Upper lobe of left lung (tissue), 6 donors: ENCODE measurements at regions not wholly inside any gene's neighbourhood (a gene's known extent, or its start where the extent isn't known, plus 50 kb on each side); places are given as distances from the start of the nearest gene placed in this dataset.

Source experiments
- ATAC-seq, 2 donors: fragments of 200-7000 bp; cut with Tn5 transposase; one replicate each; pipeline ENCODE4 v1.9.1; 2022; ENCODE audit warnings: mild to moderate bottlenecking in 2 of 2, moderate library complexity in 2 of 2; ENCODE audit not compliant: low FRiP score in 2 of 2
- DNase-seq, 2 donors: peaks; one replicate each; pipeline ENCODE4 v3.0.0-alpha.2; 2019 to 2020
- H3K27ac ChIP-seq, 4 donors: fragments of 200-600 bp; sonication (generic); one replicate each; pipeline ENCODE4 v1.5.1; 2016 to 2019
- H3K27me3 ChIP-seq, 4 donors: fragments of 200-600 bp; sonication (generic); one replicate each; pipeline ENCODE4 v1.5.1; 2017 to 2019
- H3K36me3 ChIP-seq, 4 donors: fragments of 200-600 bp; sonication (generic); one replicate each; pipeline ENCODE4 v1.5.1; 2016 to 2019
- H3K4me1 ChIP-seq, 4 donors: fragments of 200-600 bp; sonication (generic); one replicate each; pipeline ENCODE4 v1.5.1; 2018 to 2019
- H3K4me3 ChIP-seq, 4 donors: fragments of 200-600 bp; sonication (generic); one replicate each; pipeline ENCODE4 v1.5.1; 2017 to 2019; ENCODE audit warnings: mild to moderate bottlenecking in 2 of 4, moderate library complexity in 1 of 4
- H3K9me3 ChIP-seq, 4 donors: fragments of 200-600 bp; sonication (generic); one replicate each; pipeline ENCODE4 v1.5.1; 2018 to 2019
- EP300 ChIP-seq, 4 donors: sonication (generic); formaldehyde crosslinking; IDR thresholded peaks; one replicate each; pipeline ENCODE4 v1.5.1; 2017; ENCODE audit warnings: antibody characterized with exemption in 4 of 4, control low read depth in 2 of 4
- POLR2A ChIP-seq, 4 donors: fragments of 450-650 bp; IDR thresholded peaks; one replicate each; pipeline ENCODE4 v1.5.1; 2016 to 2017; ENCODE audit warnings: antibody characterized with exemption in 4 of 4, mild to moderate bottlenecking in 2 of 4
- POLR2AphosphoS5 ChIP-seq, 2 donors: sonication (generic); formaldehyde crosslinking; IDR thresholded peaks; one replicate each; pipeline ENCODE4 v1.5.1; 2017; ENCODE audit warnings: antibody characterized with exemption in 2 of 2
- WGBS, 2 donors: methylation state at CpG; one replicate each; pipeline ENCODE4 v1.1.5; 2017 to 2018; 5-methylcytosine and 5-hydroxymethylcytosine counted together
- TF ChIP-seq, protein P1 (sequence below), 6 experiments: fragments of 450-650 bp in 4 of 6; fragments of 200-600 bp in 2 of 6; sonication (generic) in 2 of 6; IDR thresholded peaks; one replicate each; pipeline ENCODE4 v1.5.1; 2016 to 2019; ENCODE audit warnings: antibody characterized with exemption in 6 of 6
- donor health status: DM: no; HTN: no; CAD: no; lungs with moderate emphysema.
- donor health status: DM: no; HTN: yes; CAD: no; lungs with severe emphysema.

DNA sequence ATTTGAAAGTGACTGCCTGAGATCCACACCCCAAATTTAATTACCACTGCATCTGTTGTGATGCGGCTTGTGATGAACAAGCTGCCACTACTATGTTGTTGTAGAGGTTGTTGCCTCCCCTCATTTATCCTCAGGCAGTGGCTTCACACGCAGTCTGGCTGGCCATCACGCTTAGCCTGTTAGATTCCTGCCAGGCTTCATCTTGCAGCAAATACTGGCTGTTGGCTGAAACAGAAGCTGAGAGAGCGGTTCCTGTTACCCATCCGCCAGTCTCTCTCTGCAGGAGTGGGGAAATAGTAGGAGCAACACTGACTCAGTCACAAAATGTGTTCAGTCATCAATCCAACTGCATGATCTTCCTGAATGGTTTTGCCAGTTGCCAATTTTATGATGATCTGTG, 934.4 kb downstream of the FLRT2 start:
- no peak for DNase-seq
- no peaks in the 10 kb centered on the region for H3K4me1 ChIP-seq
- H3K36me3 ChIP-seq, result no peaks in the 10 kb centered on the region
- H3K9me3 ChIP-seq, result no peaks in the 10 kb centered on the region
- no peak for ATAC-seq
- H3K4me3 ChIP-seq, result no peak overlapping the region
- 53 to 76% methylated on average over 5 of the region's 5 CpGs for WGBS, 2 donors
- TF ChIP-seq, protein P1, sequence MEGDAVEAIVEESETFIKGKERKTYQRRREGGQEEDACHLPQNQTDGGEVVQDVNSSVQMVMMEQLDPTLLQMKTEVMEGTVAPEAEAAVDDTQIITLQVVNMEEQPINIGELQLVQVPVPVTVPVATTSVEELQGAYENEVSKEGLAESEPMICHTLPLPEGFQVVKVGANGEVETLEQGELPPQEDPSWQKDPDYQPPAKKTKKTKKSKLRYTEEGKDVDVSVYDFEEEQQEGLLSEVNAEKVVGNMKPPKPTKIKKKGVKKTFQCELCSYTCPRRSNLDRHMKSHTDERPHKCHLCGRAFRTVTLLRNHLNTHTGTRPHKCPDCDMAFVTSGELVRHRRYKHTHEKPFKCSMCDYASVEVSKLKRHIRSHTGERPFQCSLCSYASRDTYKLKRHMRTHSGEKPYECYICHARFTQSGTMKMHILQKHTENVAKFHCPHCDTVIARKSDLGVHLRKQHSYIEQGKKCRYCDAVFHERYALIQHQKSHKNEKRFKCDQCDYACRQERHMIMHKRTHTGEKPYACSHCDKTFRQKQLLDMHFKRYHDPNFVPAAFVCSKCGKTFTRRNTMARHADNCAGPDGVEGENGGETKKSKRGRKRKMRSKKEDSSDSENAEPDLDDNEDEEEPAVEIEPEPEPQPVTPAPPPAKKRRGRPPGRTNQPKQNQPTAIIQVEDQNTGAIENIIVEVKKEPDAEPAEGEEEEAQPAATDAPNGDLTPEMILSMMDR (IDR thresholded peaks at IDR 0.05), result no peak
- TF ChIP-seq POLR2AphosphoS5 (IDR thresholded peaks at IDR 0.05) (no peak), POLR2A (IDR thresholded peaks at IDR 0.05) (no peak), EP300 (IDR thresholded peaks at IDR 0.05) (no peak)
- H3K27me3 ChIP-seq, result no peaks in the 10 kb centered on the region
- H3K27ac ChIP-seq, result no peak overlapping the region

DNA sequence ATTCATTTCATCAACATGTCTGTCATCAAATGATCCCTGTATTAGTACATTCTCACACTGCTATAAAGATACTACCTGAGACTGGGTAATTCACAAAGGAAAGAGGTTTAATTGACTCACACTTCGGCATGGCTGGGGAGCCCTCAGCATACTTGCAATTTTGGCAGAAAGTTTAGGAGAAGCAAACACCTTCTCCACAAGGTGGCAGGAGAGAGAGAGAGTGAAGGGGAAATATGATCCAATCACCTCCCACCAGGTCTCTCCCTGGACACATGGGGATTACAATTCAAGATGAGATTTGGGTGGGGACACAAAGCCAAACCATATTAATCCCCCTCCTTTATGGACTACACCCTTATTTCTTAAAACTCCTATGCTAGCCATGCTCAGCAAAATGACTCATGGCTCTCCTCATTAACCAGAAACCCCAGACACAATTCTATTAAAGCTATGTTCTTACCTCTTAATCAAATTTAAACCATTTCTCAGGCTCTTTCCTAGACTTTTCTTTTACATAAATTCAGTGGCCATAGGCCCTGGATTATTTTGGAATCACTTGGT, 932.3 kb downstream of the FLRT2 start:
- Histone ChIP-seq H3K36me3 (no peaks in the 10 kb centered on the region), H3K4me1 (no peaks in the 10 kb centered on the region), H3K27me3 (no peaks in the 10 kb centered on the region), H3K27ac (no peak overlapping the region), H3K4me3 (no peak overlapping the region), H3K9me3 (no peaks in the 10 kb centered on the region)
- no peak for TF ChIP-seq POLR2A (IDR thresholded peaks at IDR 0.05)
- TF ChIP-seq, protein P1 (IDR thresholded peaks at IDR 0.05), result peak in 2 of 6 experiments; percentile 12 to 34
- WGBS, 2 donors, result 64 to 71% methylated on average over 1 of the region's 1 CpG
- no peak for DNase-seq
- no peak for ATAC-seq

DNA sequence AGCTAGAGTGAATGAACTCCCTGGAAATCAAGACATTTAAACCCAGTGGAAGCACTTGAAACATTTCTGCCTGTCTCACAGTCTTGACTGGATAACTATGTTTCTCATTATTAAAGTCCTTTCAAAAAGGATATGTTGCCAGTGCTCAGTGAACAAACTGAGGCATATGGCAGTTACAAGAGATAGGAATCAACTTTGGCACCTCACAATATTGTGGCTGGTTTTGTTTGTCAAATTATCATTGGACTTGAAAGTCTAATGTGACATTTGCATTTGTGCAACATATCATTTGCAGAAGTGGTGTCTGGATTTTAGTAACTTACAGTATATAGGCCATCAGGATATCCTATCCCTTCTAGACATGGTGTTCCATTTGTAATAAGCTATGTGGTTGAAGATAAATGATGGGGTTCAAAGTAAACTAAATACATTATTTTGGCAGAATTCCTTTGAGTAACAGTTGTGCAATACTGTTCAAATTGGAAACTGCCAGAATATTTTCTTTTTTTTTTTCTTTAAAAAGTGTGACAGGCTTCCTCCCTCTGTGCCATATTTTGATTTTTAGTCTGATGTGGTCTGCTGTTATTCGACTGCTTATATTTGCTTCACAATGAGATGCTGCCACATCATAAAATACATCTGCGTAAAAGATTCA, 927.7 kb downstream of the FLRT2 start:
- H3K36me3 ChIP-seq, result no peaks in the 10 kb centered on the region
- no peak for ATAC-seq
- H3K27me3 ChIP-seq, result no peaks in the 10 kb centered on the region
- H3K9me3 ChIP-seq, result no peaks in the 10 kb centered on the region
- DNase-seq, result no peak
- H3K4me1 ChIP-seq, result no peaks in the 10 kb centered on the region
- WGBS, 2 donors, result 72% methylated on average over 2 of the region's 2 CpGs
- TF ChIP-seq EP300 (IDR thresholded peaks at IDR 0.05) (no peak), POLR2A (IDR thresholded peaks at IDR 0.05) (no peak), POLR2AphosphoS5 (IDR thresholded peaks at IDR 0.05) (no peak)
- TF ChIP-seq, protein P1 (IDR thresholded peaks at IDR 0.05), result no peak
- H3K27ac ChIP-seq, result no peak overlapping the region
- no peak overlapping the region for H3K4me3 ChIP-seq

DNA sequence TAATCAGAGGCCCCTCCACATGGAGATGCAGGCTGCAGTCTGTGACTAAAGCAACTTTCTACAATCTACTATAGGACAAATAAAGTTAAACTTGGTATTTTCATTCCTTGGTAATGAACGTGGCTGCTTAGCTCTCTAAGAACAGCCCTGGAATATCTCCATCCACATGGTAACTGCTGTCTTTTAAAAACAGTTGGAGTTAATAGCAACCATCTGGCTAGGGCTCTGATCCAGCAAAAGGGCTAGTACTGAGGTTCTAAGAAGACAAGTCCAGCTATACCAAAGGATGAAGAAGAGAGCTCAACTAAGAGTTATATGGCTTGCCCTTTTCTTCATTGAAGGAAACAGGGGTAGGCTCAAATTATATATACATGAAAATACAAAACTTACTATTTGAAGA, 920.1 kb downstream of the FLRT2 start:
- DNase-seq (no peak), ATAC-seq (no peak)
- WGBS, 2 donors, result 80 to 82% methylated on average over 1 of the region's 1 CpG
- H3K27ac ChIP-seq, result no peak overlapping the region
- no peaks in the 10 kb centered on the region for H3K9me3 ChIP-seq
- H3K27me3 ChIP-seq, result no peaks in the 10 kb centered on the region
- no peaks in the 10 kb centered on the region for H3K4me1 ChIP-seq
- TF ChIP-seq POLR2A (IDR thresholded peaks at IDR 0.05) (no peak), POLR2AphosphoS5 (IDR thresholded peaks at IDR 0.05) (no peak), EP300 (IDR thresholded peaks at IDR 0.05) (no peak)
- no peaks in the 10 kb centered on the region for H3K36me3 ChIP-seq
- H3K4me3 ChIP-seq, result no peak overlapping the region

DNA sequence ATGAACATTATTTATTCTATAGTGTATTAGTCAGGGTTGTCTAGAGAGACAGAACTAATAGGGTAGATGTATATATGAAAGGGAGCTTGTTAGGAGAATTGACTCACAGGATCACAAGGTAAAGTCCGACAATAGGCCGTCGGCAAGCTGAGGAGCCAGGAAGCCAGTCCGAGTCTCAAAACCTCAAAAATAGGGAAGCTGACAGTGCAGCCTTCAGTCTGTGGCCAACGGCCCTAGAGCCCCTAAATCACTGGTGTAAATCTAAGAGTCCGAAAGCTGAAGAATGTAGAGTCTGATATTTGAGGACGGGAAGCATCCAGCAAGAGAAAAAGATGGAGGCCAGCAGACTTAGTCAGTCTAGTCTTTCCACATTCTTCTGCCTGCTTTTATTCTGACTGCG, 912.2 kb downstream of the FLRT2 start:
- no peaks in the 10 kb centered on the region for H3K9me3 ChIP-seq
- DNase-seq (no peak), ATAC-seq (no peak)
- H3K36me3 ChIP-seq, result no peaks in the 10 kb centered on the region
- no peak overlapping the region for H3K27ac ChIP-seq
- H3K4me1 ChIP-seq, result no peaks in the 10 kb centered on the region
- TF ChIP-seq EP300 (IDR thresholded peaks at IDR 0.05) (no peak), POLR2AphosphoS5 (IDR thresholded peaks at IDR 0.05) (no peak), POLR2A (IDR thresholded peaks at IDR 0.05) (no peak)
- TF ChIP-seq, protein P1 (IDR thresholded peaks at IDR 0.05), result no peak
- 71 to 78% methylated on average over 8 of the region's 8 CpGs for WGBS, 2 donors
- no peaks in the 10 kb centered on the region for H3K27me3 ChIP-seq
- no peak overlapping the region for H3K4me3 ChIP-seq
